Trophoblast cell (in vitro differentiated cells and primary cell): ENCODE measurements at regions not wholly inside any gene's neighbourhood (a gene's known extent, or its start where the extent isn't known, plus 50 kb on each side); places are given as distances from the start of the nearest gene placed in this dataset.
"Not testable (repeated sequence)": the region's sequence is repeated elsewhere in the genome, so short reads cannot be mapped to it uniquely, and the experiment has no call there.

Source experiments
- DNase-seq, 2 donors: peaks; one replicate each; pipeline ENCODE4 v3.0.0-alpha.2; 2016
- H2AFZ ChIP-seq: 2 replicates; pipeline ENCODE4 v1.6.1; 2013; ENCODE audit warnings: low read length, moderate library complexity, mild to moderate bottlenecking; ENCODE audit not compliant: insufficient read depth, poor library complexity
- H2AK5ac ChIP-seq: 2 replicates; pipeline ENCODE4 v1.6.1; 2013; ENCODE audit warnings: mild to moderate bottlenecking, low read length
- H2BK120ac ChIP-seq: 2 replicates; pipeline ENCODE4 v1.6.1; 2013; ENCODE audit warnings: low read length, mild to moderate bottlenecking, moderate library complexity; ENCODE audit not compliant: insufficient read depth, poor library complexity
- H2BK12ac ChIP-seq: 2 replicates; pipeline ENCODE4 v1.6.1; 2013; ENCODE audit warnings: mild to moderate bottlenecking, low read length, moderate library complexity
- H2BK5ac ChIP-seq: 2 replicates; pipeline ENCODE4 v1.6.1; 2013; ENCODE audit warnings: low read length, low read depth, moderate library complexity, mild to moderate bottlenecking; ENCODE audit not compliant: poor library complexity
- H3K14ac ChIP-seq: 2 replicates; pipeline ENCODE4 v1.6.1; 2013; ENCODE audit warnings: mild to moderate bottlenecking, low read length
- H3K18ac ChIP-seq: 2 replicates; pipeline ENCODE4 v1.6.1; 2013; ENCODE audit warnings: mild to moderate bottlenecking, low read length
- H3K23ac ChIP-seq: 2 replicates; pipeline ENCODE4 v1.6.1; 2013; ENCODE audit warnings: low read length
- H3K27ac ChIP-seq: 2 replicates; pipeline ENCODE4 v1.5.1; 2013; ENCODE audit warnings: low read depth, mild to moderate bottlenecking, inconsistent platforms, low read length, moderate library complexity
- H3K27me3 ChIP-seq: 2 replicates; pipeline ENCODE4 v1.6.1; 2013; ENCODE audit warnings: inconsistent platforms, mild to moderate bottlenecking, low read length, moderate library complexity; ENCODE audit not compliant: insufficient read depth
- H3K36me3 ChIP-seq, 2 experiments: 1 replicate in 1 of 2; 2 replicates in 1 of 2; pipeline ENCODE4 v1.6.1; 2013; ENCODE audit warnings: low read length in 2 of 2, mild to moderate bottlenecking in 2 of 2, moderate library complexity in 1 of 2; ENCODE audit not compliant: insufficient read depth in 2 of 2, control insufficient read depth in 1 of 2
- H3K4ac ChIP-seq: 2 replicates; pipeline ENCODE4 v1.6.1; 2013; ENCODE audit warnings: low read depth, mild to moderate bottlenecking, low read length, moderate library complexity
- H3K4me1 ChIP-seq, 2 experiments: 1 replicate in 1 of 2; 2 replicates in 1 of 2; pipeline ENCODE4 v1.6.1; 2013; ENCODE audit warnings: low read length in 2 of 2, mild to moderate bottlenecking in 2 of 2, moderate library complexity in 1 of 2; ENCODE audit not compliant: insufficient read depth in 2 of 2, control insufficient read depth in 1 of 2
- H3K4me2 ChIP-seq: 2 replicates; pipeline ENCODE4 v1.6.1; 2013; ENCODE audit warnings: inconsistent platforms, mild to moderate bottlenecking, low read length, moderate library complexity
- H3K4me3 ChIP-seq: 2 replicates; pipeline ENCODE4 v1.5.1; 2013; ENCODE audit warnings: mild to moderate bottlenecking, low read depth, low read length, inconsistent platforms
- H3K79me1 ChIP-seq: one replicate; pipeline ENCODE4 v1.6.1; 2013; ENCODE audit warnings: low read length
- H3K79me2 ChIP-seq: 2 replicates; pipeline ENCODE4 v1.6.1; 2013; ENCODE audit warnings: low read length, mild to moderate bottlenecking; ENCODE audit not compliant: control insufficient read depth, insufficient read depth, poor library complexity
- H3K9ac ChIP-seq: 2 replicates; pipeline ENCODE4 v1.6.1; 2013; ENCODE audit warnings: mild to moderate bottlenecking, low read length
- H3K9me3 ChIP-seq: 2 replicates; pipeline ENCODE4 v1.6.1; 2013; ENCODE audit warnings: low read depth, mild to moderate bottlenecking, control low read depth, inconsistent platforms, low read length; ENCODE audit not compliant: insufficient read depth
- H4K12ac ChIP-seq: 2 replicates; pipeline ENCODE4 v1.6.1; 2013; ENCODE audit warnings: low read depth, mild to moderate bottlenecking, low read length, moderate library complexity
- H4K8ac ChIP-seq: 2 replicates; pipeline ENCODE4 v1.6.1; 2013; ENCODE audit warnings: low read depth, mild to moderate bottlenecking, low read length, moderate library complexity
- H4K91ac ChIP-seq: one replicate; pipeline ENCODE4 v1.6.1; 2013; ENCODE audit warnings: low read depth, mild to moderate bottlenecking, low read length, moderate library complexity
- WGBS: extraction: QIAGEN DNeasy Blood & Tissue Kit; methylation state at CpG from one replicate; pipeline ENCODE4 v1.1.7; 2013; ENCODE audit warnings: missing lambda C conversion rate; ENCODE audit not compliant: insufficient read length, insufficient coverage; ENCODE audit errors: extremely low coverage; 5-methylcytosine and 5-hydroxymethylcytosine counted together

GRCh38 chr10:20531241-20531883 lies 365.7 kb downstream of the NEBL start:
- H4K91ac ChIP-seq, H3K79me1 ChIP-seq, H3K4me3 ChIP-seq, H2AK5ac ChIP-seq, H2BK5ac ChIP-seq, H3K79me2 ChIP-seq, H3K4me1 ChIP-seq, H3K9me3 ChIP-seq, H3K27me3 ChIP-seq, H2BK120ac ChIP-seq, H3K14ac ChIP-seq, H3K4ac ChIP-seq, H4K8ac ChIP-seq, H3K18ac ChIP-seq, H2AFZ ChIP-seq, H3K36me3 ChIP-seq, H3K9ac ChIP-seq, H2BK12ac ChIP-seq, DNase-seq, H4K12ac ChIP-seq, H3K23ac ChIP-seq, H3K4me2 ChIP-seq, H3K27ac ChIP-seq: not testable (repeated sequence)
- WGBS, result no CpG with 5 or more reads among the region's 20 CpGs

GRCh38 chr10:20521186-20521585 lies 375.9 kb downstream of the NEBL start:
- H4K12ac ChIP-seq, result no peak overlapping the region
- no peak overlapping the region for H3K4me3 ChIP-seq
- H2AK5ac ChIP-seq, result no peak overlapping the region
- H2BK120ac ChIP-seq, result no peak overlapping the region
- no peak overlapping the region for H3K4me2 ChIP-seq
- H3K79me1 ChIP-seq, result no peaks in the 10 kb centered on the region
- H3K23ac ChIP-seq, result no peak overlapping the region
- no peak overlapping the region for H3K4ac ChIP-seq
- no peak overlapping the region for H4K8ac ChIP-seq
- H2BK5ac ChIP-seq, result no peak overlapping the region
- H3K4me1 ChIP-seq, result no peaks in the 10 kb centered on the region
- no peaks in the 10 kb centered on the region for H3K27me3 ChIP-seq
- no peak overlapping the region for H2AFZ ChIP-seq
- no peaks in the 10 kb centered on the region for H3K36me3 ChIP-seq
- H3K79me2 ChIP-seq, result no peaks in the 10 kb centered on the region
- no peak overlapping the region for H3K27ac ChIP-seq
- no peak overlapping the region for H3K18ac ChIP-seq
- H4K91ac ChIP-seq, result no peak overlapping the region
- no peak for DNase-seq
- no peak overlapping the region for H3K14ac ChIP-seq
- H3K9me3 ChIP-seq, result no peaks in the 10 kb centered on the region
- no peak overlapping the region for H3K9ac ChIP-seq
- no CpG with 5 or more reads among the region's 5 CpGs for WGBS
- no peak overlapping the region for H2BK12ac ChIP-seq

- Histone ChIP-seq H3K14ac (no peak overlapping the region), H4K8ac (no peak overlapping the region), H3K36me3 (no peaks in the 10 kb centered on the region), H3K79me1 (no peaks in the 10 kb centered on the region), H3K27ac (no peak overlapping the region), H4K12ac (no peak overlapping the region), H2BK5ac (no peak overlapping the region), H2BK12ac (no peak overlapping the region), H3K4ac (no peak overlapping the region), H2BK120ac (no peak overlapping the region), H3K4me3 (no peak overlapping the region), H4K91ac (no peak overlapping the region), H3K9ac (no peak overlapping the region), H2AK5ac (no peak overlapping the region), H3K23ac (no peak overlapping the region), H3K79me2 (no peaks in the 10 kb centered on the region), H2AFZ (no peak overlapping the region), H3K9me3 (no peaks in the 10 kb centered on the region), H3K18ac (no peak overlapping the region), H3K4me1 (no peaks in the 10 kb centered on the region), H3K27me3 (no peaks in the 10 kb centered on the region), H3K4me2 (no peak overlapping the region)
- DNase-seq, result peak; percentile 39 to 53
- no CpG with 5 or more reads among the region's 3 CpGs for WGBS
Observed at GRCh38 chr10:20515654-20516053, 381.5 kb downstream of the NEBL start.

- H2BK12ac ChIP-seq, result no peak overlapping the region
- no peak overlapping the region for H2AK5ac ChIP-seq
- H3K4me1 ChIP-seq, result no peaks in the 10 kb centered on the region
- DNase-seq, result no peak
- H3K79me1 ChIP-seq, result no peaks in the 10 kb centered on the region
- no peak overlapping the region for H3K9ac ChIP-seq
- H3K4ac ChIP-seq, result no peak overlapping the region
- H3K4me2 ChIP-seq, result no peak overlapping the region
- H3K79me2 ChIP-seq, result no peaks in the 10 kb centered on the region
- H3K23ac ChIP-seq, result no peak overlapping the region
- H3K27ac ChIP-seq, result no peak overlapping the region
- H3K36me3 ChIP-seq, result no peaks in the 10 kb centered on the region
- no peak overlapping the region for H4K8ac ChIP-seq
- H3K4me3 ChIP-seq, result no peak overlapping the region
- no peak overlapping the region for H4K91ac ChIP-seq
- no peaks in the 10 kb centered on the region for H3K9me3 ChIP-seq
- no peak overlapping the region for H2BK120ac ChIP-seq
- H4K12ac ChIP-seq, result no peak overlapping the region
- no peaks in the 10 kb centered on the region for H3K27me3 ChIP-seq
- H2AFZ ChIP-seq, result no peak overlapping the region
- WGBS, result no CpG with 5 or more reads among the region's 8 CpGs
- no peak overlapping the region for H3K14ac ChIP-seq
- no peak overlapping the region for H3K18ac ChIP-seq
- H2BK5ac ChIP-seq, result no peak overlapping the region
Observed at GRCh38 chr10:20512631-20513030, 384.5 kb downstream of the NEBL start.
